Neural progenitor cell (in vitro differentiated cells): ENCODE measurements at regions not wholly inside any gene's neighbourhood (a gene's known extent, or its start where the extent isn't known, plus 50 kb on each side); places are given as distances from the start of the nearest gene placed in this dataset.

Experiments
- DNase-seq: peaks from one replicate; pipeline ENCODE4 v3.0.0-alpha.2; 2016; ENCODE audit warnings: low spot score
- H2AFZ ChIP-seq: fragments of 200-600 bp; sonication (generic); replicated peaks from 2 replicates; pipeline ENCODE4 v1.6.1; 2016; ENCODE audit warnings: antibody characterized with exemption
- H3F3A ChIP-seq: fragments of 200-600 bp; sonication (generic); 2 replicates; pipeline ENCODE4 v1.6.1; 2016; ENCODE audit warnings: antibody characterized with exemption, low read depth
- H3K27ac ChIP-seq: fragments of 200-600 bp; sonication (generic); 2 replicates; pipeline ENCODE4 v1.5.1; 2016; ENCODE audit warnings: mild to moderate bottlenecking
- H3K27me3 ChIP-seq: fragments of 200-600 bp; sonication (generic); 2 replicates; pipeline ENCODE4 v1.6.1; 2016; ENCODE audit warnings: mild to moderate bottlenecking, moderate library complexity
- H3K36me3 ChIP-seq: fragments of 200-600 bp; sonication (generic); 2 replicates; pipeline ENCODE4 v1.5.1; 2016
- H3K4me1 ChIP-seq: fragments of 200-600 bp; sonication (generic); 2 replicates; pipeline ENCODE4 v1.6.1; 2016; ENCODE audit warnings: mixed run types
- H3K4me2 ChIP-seq: fragments of 200-600 bp; sonication (generic); 2 replicates; pipeline ENCODE4 v1.6.1; 2016
- H3K4me3 ChIP-seq: fragments of 200-600 bp; sonication (generic); 2 replicates; pipeline ENCODE4 v1.5.1; 2016
- H3K79me2 ChIP-seq: fragments of 200-600 bp; sonication (generic); 2 replicates; pipeline ENCODE4 v1.6.1; 2016; ENCODE audit warnings: low read depth
- H3K9ac ChIP-seq: fragments of 200-600 bp; sonication (generic); 2 replicates; pipeline ENCODE4 v1.6.1; 2016
- H3K9me3 ChIP-seq: fragments of 200-600 bp; sonication (generic); 2 replicates; pipeline ENCODE4 v1.5.1; 2016; ENCODE audit warnings: low read depth
- H4K20me1 ChIP-seq: fragments of 200-600 bp; sonication (generic); 2 replicates; pipeline ENCODE4 v1.6.1; 2016; ENCODE audit warnings: low read depth
- H3K27ac Mint-ChIP-seq: 3 replicates; pipeline ENCODE4 v1.8.0; 2021; ENCODE audit warnings: mixed read lengths
- H3K27me3 Mint-ChIP-seq: 2 replicates; pipeline ENCODE4 v1.8.0; 2022; ENCODE audit warnings: low read depth, mild to moderate bottlenecking, inconsistent platforms, moderate library complexity, mixed read lengths; ENCODE audit not compliant: insufficient read depth
- H3K36me3 Mint-ChIP-seq: 3 replicates; pipeline ENCODE4 v1.8.0; 2021; ENCODE audit warnings: mixed read lengths
- H3K4me1 Mint-ChIP-seq: 3 replicates; pipeline ENCODE4 v1.8.0; 2021; ENCODE audit warnings: mixed read lengths
- H3K4me3 Mint-ChIP-seq: 3 replicates; pipeline ENCODE4 v1.8.0; 2021; ENCODE audit warnings: mild to moderate bottlenecking, moderate library complexity, mixed read lengths
- H3K9me3 Mint-ChIP-seq: 3 replicates; pipeline ENCODE4 v1.8.0; 2020; ENCODE audit warnings: mixed read lengths
- EZH2 ChIP-seq: fragments of 200-600 bp; sonication (generic); IDR thresholded peaks from 2 replicates; pipeline ENCODE4 v1.6.1; 2017; ENCODE audit warnings: antibody characterized with exemption, mild to moderate bottlenecking, moderate library complexity
- EZH2phosphoT487 ChIP-seq: fragments of 200-600 bp; sonication (generic); IDR thresholded peaks from 2 replicates; pipeline ENCODE4 v1.6.1; 2017; ENCODE audit warnings: antibody characterized with exemption
- TF ChIP-seq, protein P1 (sequence below): fragments of 200-600 bp; sonication (generic); IDR thresholded peaks from 2 replicates; pipeline ENCODE4 v1.5.1; 2017; ENCODE audit warnings: antibody characterized with exemption, mild to moderate bottlenecking

- Mint-ChIP-seq H3K27me3 (peaks cover 12% of the 10 kb centered on the region), H3K9me3 (peaks cover 9% of the 10 kb centered on the region), H3K4me3 (no peak overlapping the region), H3K36me3 (no peaks in the 10 kb centered on the region), H3K27ac (no peak overlapping the region), H3K4me1 (peaks cover 18% of the 10 kb centered on the region)
- TF ChIP-seq, protein P1, sequence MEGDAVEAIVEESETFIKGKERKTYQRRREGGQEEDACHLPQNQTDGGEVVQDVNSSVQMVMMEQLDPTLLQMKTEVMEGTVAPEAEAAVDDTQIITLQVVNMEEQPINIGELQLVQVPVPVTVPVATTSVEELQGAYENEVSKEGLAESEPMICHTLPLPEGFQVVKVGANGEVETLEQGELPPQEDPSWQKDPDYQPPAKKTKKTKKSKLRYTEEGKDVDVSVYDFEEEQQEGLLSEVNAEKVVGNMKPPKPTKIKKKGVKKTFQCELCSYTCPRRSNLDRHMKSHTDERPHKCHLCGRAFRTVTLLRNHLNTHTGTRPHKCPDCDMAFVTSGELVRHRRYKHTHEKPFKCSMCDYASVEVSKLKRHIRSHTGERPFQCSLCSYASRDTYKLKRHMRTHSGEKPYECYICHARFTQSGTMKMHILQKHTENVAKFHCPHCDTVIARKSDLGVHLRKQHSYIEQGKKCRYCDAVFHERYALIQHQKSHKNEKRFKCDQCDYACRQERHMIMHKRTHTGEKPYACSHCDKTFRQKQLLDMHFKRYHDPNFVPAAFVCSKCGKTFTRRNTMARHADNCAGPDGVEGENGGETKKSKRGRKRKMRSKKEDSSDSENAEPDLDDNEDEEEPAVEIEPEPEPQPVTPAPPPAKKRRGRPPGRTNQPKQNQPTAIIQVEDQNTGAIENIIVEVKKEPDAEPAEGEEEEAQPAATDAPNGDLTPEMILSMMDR: no peak
- TF ChIP-seq EZH2 (no peak), EZH2phosphoT487 (no peak)
- Histone ChIP-seq H3K27ac (no peak overlapping the region), H3K9me3 (no peaks in the 10 kb centered on the region), H3F3A (peaks cover 19% of the 10 kb centered on the region), H3K4me1 (peaks cover 20% of the 10 kb centered on the region), H3K9ac (no peak overlapping the region), H3K79me2 (no peaks in the 10 kb centered on the region), H4K20me1 (no peaks in the 10 kb centered on the region), H3K4me3 (no peak overlapping the region), H3K4me2 (no peak overlapping the region), H3K36me3 (no peaks in the 10 kb centered on the region), H3K27me3 (no peaks in the 10 kb centered on the region), H2AFZ (no peak overlapping the region)
- DNase-seq: no peak
These were observed 133.0 kb downstream of the URI1 start for GRCh38 chr19:30074741-30075715.

- no peaks in the 10 kb centered on the region for H3K79me2 ChIP-seq
- no peaks in the 10 kb centered on the region for H3K36me3 ChIP-seq
- H3K4me2 ChIP-seq: no peak overlapping the region
- Mint-ChIP-seq H3K4me3 (no peak overlapping the region), H3K4me1 (peaks cover 10% of the 10 kb centered on the region), H3K27ac (peak overlapping the region; percentile 61), H3K27me3 (peaks cover 8% of the 10 kb centered on the region), H3K9me3 (peaks cover 14% of the 10 kb centered on the region), H3K36me3 (no peaks in the 10 kb centered on the region)
- peaks cover 11% of the 10 kb centered on the region for H3K4me1 ChIP-seq
- no peak overlapping the region for H3K4me3 ChIP-seq
- no peak overlapping the region for H2AFZ ChIP-seq
- no peak for DNase-seq
- H3F3A ChIP-seq: peaks cover 8% of the 10 kb centered on the region
- no peak overlapping the region for H3K9ac ChIP-seq
- H3K9me3 ChIP-seq: no peaks in the 10 kb centered on the region
- H4K20me1 ChIP-seq: no peaks in the 10 kb centered on the region
- TF ChIP-seq, protein P1: peak; percentile 30
- TF ChIP-seq EZH2 (no peak), EZH2phosphoT487 (no peak)
- no peak overlapping the region for H3K27ac ChIP-seq
- no peaks in the 10 kb centered on the region for H3K27me3 ChIP-seq
These were observed 134.1 kb downstream of the URI1 start for GRCh38 chr19:30076101-30076551.

GRCh38 chr19:30076751-30077670 lies 135.0 kb downstream of the URI1 start:
- Histone ChIP-seq H3K27ac (no peak overlapping the region), H2AFZ (no peak overlapping the region), H3K4me2 (no peak overlapping the region), H4K20me1 (no peaks in the 10 kb centered on the region), H3K4me1 (peaks cover 3% of the 10 kb centered on the region), H3K9ac (no peak overlapping the region), H3K4me3 (no peak overlapping the region), H3K27me3 (no peaks in the 10 kb centered on the region), H3K79me2 (no peaks in the 10 kb centered on the region), H3K9me3 (no peaks in the 10 kb centered on the region), H3K36me3 (no peaks in the 10 kb centered on the region), H3F3A (no peaks in the 10 kb centered on the region)
- no peaks in the 10 kb centered on the region for H3K36me3 Mint-ChIP-seq
- H3K4me3 Mint-ChIP-seq: no peak overlapping the region
- TF ChIP-seq, protein P1: no peak
- TF ChIP-seq EZH2 (no peak), EZH2phosphoT487 (no peak)
- H3K9me3 Mint-ChIP-seq: peaks cover 17% of the 10 kb centered on the region
- peaks cover 6% of the 10 kb centered on the region for H3K4me1 Mint-ChIP-seq
- no peak for DNase-seq
- no peak overlapping the region for H3K27ac Mint-ChIP-seq
- peaks cover 4% of the 10 kb centered on the region for H3K27me3 Mint-ChIP-seq
